GM18870 (cell line): ENCODE measurements at regions not wholly inside any gene's neighbourhood (a gene's known extent, or its start where the extent isn't known, plus 50 kb on each side); places are given as distances from the start of the nearest gene placed in this dataset.
"Not testable (repeated sequence)": the region's sequence is repeated elsewhere in the genome, so short reads cannot be mapped to it uniquely, and the experiment has no call there.

Experiments
- ATAC-seq: cut with Tn5 transposase; IDR thresholded peaks from one replicate; pipeline ENCODE4 v1.9.1; 2021; ENCODE audit warnings: moderate library complexity; ENCODE audit not compliant: unreplicated experiment

DNA sequence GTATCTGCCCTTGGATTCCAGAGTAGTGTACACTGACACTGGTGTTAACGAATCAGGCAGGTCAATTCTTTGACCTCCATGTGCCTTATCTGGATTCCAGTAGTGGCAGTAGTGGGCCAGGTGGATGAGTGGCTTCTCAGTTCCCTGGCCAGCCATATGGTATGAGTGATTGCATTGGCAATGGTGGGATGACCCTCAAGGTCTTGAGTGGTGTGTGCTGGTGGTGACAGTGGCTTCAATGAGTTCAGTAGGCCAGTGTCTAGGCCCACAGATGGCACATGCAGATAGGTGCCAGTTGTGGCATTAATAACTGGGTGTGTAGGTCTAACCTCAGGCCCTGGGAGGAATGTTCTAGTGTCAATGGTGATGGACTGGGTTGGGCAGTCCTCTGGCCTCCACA is 674.1 kb upstream of the NXPH2 start:
- ATAC-seq, result no peak

DNA sequence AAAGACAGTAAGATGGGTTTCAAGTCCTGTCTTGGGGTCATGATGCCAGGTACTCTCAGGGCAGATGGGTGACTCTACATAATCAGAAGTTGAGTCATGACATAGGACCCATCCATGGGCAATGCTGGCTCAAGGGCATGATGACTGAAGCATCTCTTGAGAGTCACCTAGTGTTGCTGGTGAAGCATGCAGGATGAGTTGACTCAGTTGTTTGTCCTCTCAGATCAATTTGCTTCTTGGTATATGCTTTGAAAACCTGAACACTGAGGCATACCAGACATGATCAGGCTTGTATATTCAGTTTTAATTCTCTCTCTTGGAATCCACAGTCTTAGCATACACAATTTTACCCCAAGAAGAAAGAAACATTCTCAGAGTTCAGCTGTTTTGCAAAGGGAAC is 658.9 kb upstream of the NXPH2 start:
- no peak for ATAC-seq

DNA sequence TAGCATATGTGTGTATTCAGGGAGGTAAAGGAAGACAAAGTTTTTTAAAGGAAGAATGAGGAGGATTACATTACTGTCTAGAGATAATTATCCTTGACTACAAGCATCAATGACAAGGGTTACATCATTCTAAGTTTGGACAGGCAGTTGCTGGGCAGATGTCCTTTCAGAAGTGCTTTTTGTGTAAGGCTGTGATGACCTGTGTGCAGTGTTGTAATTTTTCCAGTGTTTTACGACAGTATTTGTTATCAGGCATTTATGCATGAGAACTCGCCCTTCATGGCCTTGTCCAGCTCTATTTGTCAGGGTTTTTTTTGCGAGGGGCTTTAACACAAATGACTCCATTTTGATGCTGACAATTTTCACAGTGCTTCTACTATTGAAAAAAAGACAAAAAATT is 658.3 kb upstream of the NXPH2 start:
- ATAC-seq, result no peak

DNA sequence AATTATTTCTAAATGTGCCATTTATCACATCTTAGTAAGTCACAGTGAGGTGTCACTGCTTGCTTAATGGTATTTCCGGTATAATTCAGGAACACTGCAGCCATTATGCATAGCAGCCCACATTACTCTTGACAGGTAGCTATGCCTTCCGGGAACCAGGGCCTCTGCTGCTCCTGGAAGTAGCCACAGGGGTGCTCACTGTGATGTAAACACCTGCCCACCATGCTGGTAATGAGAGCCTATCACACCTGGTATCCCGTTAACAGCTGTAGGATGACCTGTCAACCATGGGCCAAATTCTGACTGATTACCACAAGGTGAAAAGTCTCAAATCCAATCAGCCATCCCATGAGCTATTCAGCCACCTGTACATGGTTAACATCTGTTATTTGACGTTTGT is 647.0 kb upstream of the NXPH2 start:
- ATAC-seq, result no peak

DNA sequence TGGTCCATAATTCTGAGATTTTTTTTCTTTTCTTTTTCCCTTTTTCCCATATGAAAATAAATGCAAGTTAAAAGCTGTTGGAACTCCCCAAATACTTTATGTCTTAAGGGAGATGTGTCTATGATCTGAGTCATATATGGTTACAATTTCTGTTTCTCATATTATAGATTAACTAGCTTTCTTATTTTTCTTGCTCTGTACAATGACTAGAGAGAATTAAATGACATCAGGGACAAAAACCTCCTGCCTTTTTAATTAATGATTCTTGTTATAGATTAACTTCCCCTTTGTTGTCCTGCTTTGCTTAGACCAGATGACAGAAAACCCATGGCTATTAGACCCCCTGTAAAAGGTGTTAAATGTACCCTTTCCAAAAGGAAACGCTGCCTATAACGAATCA is 643.9 kb upstream of the NXPH2 start:
- ATAC-seq, result no peak

DNA sequence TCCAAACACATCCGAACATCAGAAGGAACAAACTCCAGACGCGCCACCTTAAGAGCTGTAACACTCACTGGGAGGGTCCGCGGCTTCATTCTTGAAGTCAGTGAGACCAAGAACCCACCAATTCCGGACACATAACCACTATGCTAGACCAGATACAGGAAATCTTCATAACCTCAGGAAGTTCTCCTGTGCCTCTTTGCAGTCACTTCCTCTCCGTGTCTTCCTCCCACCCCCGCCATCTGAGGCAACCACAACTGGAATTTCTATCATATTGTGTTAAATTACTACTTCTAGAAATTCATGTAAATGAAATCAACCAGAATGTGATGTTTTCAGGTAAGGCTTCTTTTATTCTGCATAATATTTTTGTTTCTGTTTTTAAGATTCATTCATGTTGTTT is 631.0 kb upstream of the NXPH2 start:
- ATAC-seq, result no peak

DNA sequence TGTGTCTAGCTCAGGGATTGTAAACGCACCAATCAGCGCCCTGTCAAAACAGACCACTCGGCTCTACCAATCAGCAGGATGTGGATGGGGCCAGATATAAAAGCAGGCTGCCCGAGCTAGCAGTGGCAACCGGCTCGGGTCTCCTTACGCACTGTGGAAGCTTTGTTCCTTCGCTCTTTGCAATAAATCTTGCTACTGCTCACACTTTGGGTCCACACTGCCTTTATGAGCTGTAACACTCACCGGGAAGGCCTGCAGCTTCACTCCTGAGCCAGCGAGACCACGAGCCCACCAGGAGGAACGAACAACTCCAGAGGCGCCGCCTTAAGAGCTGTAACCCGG is 630.6 kb upstream of the NXPH2 start:
- not testable (repeated sequence) for ATAC-seq

DNA sequence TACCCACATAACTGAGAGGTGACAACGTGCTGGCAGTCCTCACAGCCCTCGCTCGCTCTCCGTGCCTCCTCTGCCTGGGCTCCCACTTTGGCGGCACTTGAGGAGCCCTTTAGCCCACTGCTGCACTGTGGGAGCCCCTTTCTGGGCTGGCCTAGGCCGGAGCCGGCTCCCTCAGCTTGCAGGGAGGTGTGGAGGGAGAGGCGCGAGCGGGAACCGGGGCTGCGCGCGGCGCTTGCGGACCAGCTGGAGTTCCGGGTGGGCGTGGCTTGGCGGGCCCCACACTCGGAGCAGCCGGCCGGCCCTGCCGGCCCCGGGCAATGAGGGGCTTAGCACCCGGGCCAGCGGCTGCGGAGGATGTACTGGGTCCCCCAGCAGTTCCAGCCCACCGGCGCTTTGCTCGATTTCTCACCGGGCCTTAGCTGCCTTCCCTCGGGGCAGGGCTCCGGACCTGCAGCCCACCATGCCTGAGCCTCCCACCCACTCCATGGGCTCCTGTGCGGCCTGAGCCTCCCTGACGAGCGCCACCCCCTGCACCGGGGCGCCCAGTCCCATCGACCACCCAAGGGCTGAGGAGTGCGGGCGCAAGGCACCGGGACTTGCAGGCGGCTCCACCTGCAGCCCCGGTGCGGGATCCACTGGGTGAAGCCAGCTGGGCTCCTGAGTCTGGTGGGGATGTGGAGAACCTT is 630.1 kb upstream of the NXPH2 start:
- ATAC-seq, result not testable (repeated sequence)

DNA sequence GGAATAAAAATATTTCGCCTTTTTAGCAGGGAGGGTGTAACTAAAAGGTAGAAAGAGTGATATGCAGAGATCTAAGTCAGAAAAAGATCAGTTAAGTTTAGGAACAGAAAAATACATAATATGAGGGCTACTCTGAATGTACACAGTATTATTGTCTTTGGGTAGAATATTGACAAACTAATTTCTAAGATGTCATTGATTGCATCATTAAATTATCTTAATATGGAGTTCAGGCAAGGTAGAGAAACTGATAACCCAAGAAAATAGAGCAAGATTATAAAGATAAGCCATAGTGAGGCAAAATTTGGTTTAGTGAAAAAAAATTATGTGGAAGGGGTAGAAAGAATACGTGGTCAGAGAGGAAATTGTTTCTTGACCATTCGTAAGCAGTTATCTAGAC is 629.0 kb upstream of the NXPH2 start:
- no peak for ATAC-seq

DNA sequence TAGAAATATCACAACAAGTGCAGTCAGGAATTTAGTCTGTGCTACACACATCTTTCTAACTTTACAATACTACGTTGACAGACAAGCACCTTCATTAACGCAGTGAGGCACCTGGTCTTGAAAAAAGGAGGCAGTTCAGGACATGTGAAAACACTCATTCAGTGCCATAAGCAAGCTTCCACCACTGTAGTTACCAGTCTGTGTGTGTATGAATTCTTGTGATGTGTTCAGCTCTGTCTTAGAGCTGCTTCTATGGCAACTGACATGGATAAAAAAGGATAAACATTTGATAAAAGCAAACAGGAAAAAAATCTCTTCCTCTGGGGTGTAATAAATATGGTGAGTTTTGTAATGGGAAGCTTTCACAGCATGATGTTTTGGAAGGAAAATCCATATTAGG is 623.8 kb upstream of the NXPH2 start:
- no peak for ATAC-seq

DNA sequence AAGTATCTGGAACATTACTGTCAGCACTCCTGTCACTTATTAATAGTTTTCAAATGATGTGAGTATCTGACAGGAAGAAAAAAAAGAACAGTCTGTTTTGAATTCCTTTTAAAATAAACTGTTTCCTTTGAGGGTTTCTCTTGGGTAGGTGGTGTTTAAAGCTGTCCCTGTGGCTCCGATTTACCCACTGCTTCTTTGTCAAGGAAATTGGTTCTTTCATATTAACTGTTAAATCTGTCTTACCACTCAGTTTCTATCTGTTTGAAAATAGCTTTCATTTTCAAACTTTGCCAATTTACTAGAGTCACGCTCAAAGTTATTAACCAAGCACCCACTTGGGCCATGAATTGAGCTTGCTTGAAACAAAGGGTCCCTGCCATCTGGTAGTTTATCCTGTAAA is 614.6 kb upstream of the NXPH2 start:
- no peak for ATAC-seq

DNA sequence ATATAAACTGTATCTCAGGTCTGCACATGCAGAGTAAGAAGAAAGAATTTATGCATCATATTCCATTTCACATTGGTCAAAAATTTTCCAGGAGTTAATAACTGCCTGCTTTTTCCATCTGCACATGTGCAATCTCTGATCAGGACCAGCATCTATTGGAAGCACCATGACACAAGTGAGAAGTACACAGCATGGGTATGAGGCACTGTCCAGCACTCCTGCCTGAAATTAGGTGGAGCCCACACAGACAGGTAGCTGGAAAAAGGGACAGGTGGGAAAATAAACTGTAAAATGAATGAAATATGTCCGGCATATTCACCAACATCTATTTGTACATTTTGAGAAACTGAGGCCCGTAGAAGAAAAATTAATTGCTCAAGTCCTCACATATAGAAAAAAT is 609.2 kb upstream of the NXPH2 start:
- ATAC-seq, result no peak

DNA sequence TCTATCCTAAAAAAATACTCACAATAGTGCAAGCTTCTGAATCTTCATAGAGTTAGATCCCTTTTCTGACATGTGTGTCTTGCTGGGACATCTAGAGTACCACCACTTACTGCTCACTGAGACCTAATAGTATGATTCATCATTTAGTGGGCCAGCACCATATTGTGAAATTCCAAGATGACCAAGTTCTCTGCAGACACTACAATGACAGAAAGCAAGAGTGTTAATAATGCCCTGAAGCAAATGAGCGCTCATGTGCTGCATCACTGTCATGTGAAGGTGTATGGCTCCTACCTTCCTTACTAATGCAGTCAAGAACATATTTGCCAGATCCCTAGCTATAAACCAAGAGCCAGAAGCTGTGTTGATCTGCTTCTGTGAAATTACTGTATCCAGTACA is 606.2 kb upstream of the NXPH2 start:
- no peak for ATAC-seq

DNA sequence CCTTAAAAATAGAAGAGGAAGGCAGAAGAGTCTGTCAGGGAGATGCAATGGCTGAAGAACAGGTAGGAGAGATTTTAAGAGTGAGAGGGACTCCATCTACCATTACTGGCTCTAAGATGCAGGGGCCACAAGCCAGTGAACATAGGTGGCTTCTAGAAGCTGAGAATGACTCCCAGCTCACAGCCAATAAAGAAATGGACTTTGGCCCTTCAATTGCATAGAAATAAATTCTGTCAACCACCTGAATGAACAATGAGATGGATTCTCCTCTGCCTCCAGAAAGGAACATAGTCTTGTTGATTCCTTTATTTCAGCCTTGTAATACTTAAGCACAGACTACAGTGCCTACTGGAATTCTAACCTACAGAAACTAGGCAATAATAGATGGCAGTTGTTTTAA is 603.3 kb upstream of the NXPH2 start:
- ATAC-seq, result no peak

DNA sequence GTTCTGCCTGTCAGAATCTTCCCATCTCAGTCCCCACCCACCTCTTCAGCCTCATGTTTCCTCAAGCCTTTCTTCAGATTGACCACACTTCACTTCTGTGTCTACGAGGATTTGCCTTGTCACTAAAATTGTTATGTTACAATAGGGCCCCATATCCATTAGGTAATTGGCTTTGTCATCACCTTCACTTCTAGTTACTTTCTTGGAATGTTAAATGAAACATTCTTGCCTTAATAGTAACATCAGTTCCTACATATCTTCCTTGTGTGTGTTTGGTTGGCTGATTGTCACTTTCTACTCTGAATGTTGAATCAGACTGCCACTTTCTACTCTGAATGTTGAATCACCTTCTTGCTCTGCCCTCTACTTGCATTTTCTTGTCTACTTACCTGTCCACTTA is 599.9 kb upstream of the NXPH2 start:
- ATAC-seq, result no peak

DNA sequence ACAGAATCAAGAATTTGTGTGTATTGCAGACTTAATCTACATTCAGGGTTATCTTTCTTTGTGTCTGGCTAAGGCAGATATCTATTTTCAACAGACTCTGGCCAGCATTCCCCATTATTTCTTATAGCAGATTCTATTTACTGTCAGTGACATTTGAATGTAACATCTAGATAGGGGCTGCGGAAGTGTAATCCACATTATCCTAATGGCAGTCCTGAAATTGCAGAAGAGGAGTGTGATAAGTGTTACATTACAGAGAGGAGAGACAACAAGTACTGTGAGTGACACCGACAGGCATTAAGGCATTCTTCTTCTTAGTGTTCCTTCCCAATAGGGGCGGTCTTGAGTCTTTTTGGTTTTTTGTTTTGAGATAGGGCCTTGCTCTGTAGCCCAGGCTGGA is 598.2 kb upstream of the NXPH2 start:
- ATAC-seq, result no peak

DNA sequence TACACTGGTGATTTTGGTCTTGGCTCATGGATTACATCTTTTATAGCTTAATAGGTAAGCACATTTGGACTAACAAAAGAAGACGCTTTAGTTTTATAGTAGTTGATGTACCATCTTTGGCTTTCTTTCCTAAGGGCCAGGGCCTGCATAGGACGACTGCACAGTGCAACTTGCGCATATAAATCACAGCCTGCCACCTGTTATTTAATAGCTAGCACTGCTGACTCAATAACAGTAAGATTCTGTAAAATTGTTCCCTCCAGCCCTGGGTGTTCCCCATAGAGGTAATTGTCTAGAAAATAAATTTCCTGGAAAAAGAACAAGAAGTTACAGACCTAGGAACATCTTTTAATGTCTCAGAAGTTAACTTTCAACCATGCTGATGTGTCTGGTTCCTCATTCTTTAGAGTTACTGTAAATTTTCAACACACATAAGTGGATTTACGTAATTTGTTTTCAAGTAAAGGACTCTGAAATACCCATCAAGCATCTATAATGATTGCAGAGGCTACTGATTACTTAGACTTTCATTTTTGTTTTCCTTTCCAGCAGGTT is 594.2 kb upstream of the NXPH2 start:
- no peak for ATAC-seq

DNA sequence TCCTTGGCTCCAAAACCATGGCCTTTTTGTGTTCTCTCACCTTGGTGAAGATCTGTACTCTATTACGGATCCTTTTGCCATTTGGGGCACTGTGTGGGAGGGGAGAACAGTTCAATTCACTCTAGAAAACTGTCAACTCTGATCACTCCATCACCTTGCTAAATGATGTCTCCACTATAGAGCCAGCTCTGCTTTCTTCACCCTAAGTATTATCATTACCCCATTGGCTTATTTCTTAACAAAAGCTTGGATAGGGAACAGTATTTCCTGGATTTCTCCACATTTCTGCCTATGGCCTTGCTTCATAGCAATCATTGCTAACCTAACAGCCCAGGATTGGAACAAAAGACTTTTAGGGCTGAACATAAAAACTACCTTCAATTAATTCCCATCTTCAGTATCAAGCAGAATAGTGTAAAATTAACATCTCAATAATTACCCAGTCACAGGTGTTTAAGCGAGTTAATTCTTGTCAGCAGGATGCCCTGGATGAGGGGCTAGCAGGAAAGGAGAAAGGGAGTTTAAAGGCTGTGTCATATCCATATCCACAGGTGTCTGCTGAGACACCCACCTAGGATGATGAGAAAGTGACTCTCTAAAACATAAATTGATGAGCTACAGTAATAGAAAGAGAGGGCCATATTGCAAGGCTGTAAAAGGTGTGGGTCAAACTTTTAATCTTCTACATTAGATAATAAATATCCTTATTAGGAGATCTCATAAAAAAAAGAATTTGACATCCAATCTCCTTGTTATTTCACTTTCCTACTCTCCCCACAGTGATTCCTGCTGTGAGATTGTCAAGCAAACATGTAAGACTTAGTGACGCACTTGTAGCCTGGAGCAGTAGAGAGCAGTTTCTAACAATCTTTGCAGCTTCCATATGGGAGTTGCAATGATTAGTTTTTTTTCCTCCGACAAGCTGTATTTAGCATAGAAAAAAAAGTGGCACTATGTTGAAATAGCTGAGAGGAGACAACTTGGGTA is 589.5 kb upstream of the NXPH2 start:
- ATAC-seq, result no peak

DNA sequence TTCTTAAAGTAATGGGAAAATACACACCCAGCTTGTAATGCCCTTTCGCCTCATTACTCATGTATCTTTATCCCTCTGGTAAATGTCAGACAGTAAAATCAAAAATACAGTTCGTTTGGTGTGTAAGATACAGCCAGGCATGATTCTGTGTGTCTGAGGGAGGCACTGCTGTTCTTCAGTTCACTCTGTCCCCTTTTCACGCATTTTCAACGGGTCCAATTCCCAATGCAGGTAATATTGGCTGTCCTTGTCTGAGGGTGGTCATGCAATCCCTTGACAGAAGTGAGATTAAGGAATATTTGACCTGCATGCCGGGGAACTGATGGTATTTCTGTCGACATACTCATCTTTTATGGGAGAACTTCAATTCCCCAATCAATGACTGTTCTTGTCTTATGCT is 587.2 kb upstream of the NXPH2 start:
- no peak for ATAC-seq

DNA sequence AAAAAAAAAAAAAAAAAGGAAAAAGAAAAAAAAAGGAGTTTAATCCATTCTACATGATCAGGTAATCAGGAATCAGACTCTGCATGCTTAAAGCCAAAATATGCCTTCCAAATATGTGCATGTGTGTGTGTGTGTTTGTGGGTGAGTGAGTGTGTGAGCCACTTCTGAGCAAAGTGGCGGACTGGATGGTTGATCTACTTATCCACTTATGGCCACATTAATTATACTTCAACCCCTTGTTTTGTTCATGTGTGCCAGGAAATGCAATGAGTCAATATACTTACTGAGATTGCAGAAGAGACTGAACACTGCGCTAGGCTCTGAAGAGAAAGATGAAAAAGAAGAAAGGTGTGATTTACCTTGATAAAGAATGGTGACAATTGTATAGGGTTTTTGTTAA is 586.5 kb upstream of the NXPH2 start:
- no peak for ATAC-seq

DNA sequence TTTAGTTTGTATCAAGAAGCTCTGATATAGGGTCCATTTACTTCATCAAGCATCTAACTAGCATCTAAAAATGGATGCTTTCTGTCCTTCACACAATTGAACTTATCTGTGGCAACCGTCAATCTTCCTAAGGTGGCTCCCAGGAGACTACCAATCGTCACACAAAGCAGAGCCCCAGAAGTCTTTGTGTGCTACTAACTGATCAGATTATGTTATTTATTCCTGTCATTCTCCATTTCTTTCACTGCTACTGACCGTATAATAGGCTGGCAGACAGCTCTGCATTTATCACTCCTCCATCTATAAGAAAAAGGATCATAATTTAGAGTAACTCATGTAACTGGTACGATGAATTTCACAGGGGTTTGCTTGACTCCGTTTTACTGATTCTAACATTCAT is 585.0 kb upstream of the NXPH2 start:
- ATAC-seq, result no peak

DNA sequence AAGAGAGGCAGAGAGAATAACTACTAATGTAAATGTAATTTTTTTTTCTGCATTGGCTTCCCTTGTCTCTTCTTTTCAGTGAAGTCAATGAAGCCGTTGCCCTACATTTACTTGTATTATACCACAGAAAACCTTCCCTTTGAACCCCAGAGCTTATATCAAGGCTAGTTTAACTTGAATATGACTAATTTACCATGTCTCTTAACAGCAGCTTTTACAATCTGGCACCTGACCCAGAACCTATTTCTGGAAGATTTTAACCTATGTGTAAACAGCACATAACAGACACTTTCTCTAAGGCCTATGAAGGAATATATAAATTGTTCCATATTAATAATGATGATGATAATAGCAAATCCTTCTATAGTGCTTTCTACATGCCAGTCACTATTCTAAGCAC is 580.5 kb upstream of the NXPH2 start:
- ATAC-seq, result no peak
